ENCODE measurements at regions not wholly inside any gene's neighbourhood (a gene's known extent, or its start where the extent isn't known, plus 50 kb on each side); places are given as distances from the start of the nearest gene placed in this dataset.

GRCh38 chr5:96243862-96244261 is 189.2 kb downstream of the PCSK1 start:
- no peaks in the 10 kb centered on the region for H3K9me3 ChIP-seq (ENCODE audit: control insufficient read depth, low read length, poor library complexity, severe bottlenecking)
- Mint-ChIP-seq H3K4me1 (peaks cover 3% of the 10 kb centered on the region), H3K27me3 (peaks cover 35% of the 10 kb centered on the region), H3K4me3 (no peak overlapping the region), H3K36me3 (ENCODE audit: low read depth) (no peaks in the 10 kb centered on the region), H3K27ac (no peak overlapping the region)
- ATAC-seq = no peak
- no peak for DNase-seq

GRCh38 chr5:96243203-96243602 is 189.8 kb downstream of the PCSK1 start:
- H3K4me3 Mint-ChIP-seq = no peak overlapping the region
- DNase-seq (no peak), ATAC-seq (no peak)
- H3K36me3 Mint-ChIP-seq (ENCODE audit: low read depth) = no peaks in the 10 kb centered on the region
- H3K27me3 Mint-ChIP-seq = peaks cover 34% of the 10 kb centered on the region
- peaks cover 3% of the 10 kb centered on the region for H3K4me1 Mint-ChIP-seq
- no peaks in the 10 kb centered on the region for H3K9me3 ChIP-seq (ENCODE audit: control insufficient read depth, low read length, poor library complexity, severe bottlenecking)
- no peak overlapping the region for H3K27ac Mint-ChIP-seq

GRCh38 chr5:96242571-96242970 is 190.5 kb downstream of the PCSK1 start:
- DNase-seq (no peak), ATAC-seq (no peak)
- H3K9me3 ChIP-seq (ENCODE audit: control insufficient read depth, low read length, poor library complexity, severe bottlenecking) = no peaks in the 10 kb centered on the region
- Mint-ChIP-seq H3K4me3 (no peak overlapping the region), H3K27ac (no peak overlapping the region), H3K36me3 (ENCODE audit: low read depth) (no peaks in the 10 kb centered on the region), H3K4me1 (peaks cover 3% of the 10 kb centered on the region), H3K27me3 (peaks cover 28% of the 10 kb centered on the region)

GRCh38 chr5:96236831-96237230 is 196.2 kb downstream of the PCSK1 start:
- Mint-ChIP-seq H3K27ac (no peak overlapping the region), H3K36me3 (ENCODE audit: low read depth) (no peaks in the 10 kb centered on the region), H3K4me3 (no peak overlapping the region), H3K27me3 (peaks cover 16% of the 10 kb centered on the region), H3K4me1 (no peaks in the 10 kb centered on the region)
- DNase-seq (no peak), ATAC-seq (no peak)
- H3K9me3 ChIP-seq (ENCODE audit: control insufficient read depth, low read length, poor library complexity, severe bottlenecking) = no peaks in the 10 kb centered on the region

- no peaks in the 10 kb centered on the region for H3K9me3 ChIP-seq (ENCODE audit: control insufficient read depth, low read length, poor library complexity, severe bottlenecking)
- Mint-ChIP-seq H3K27me3 (peaks cover 19% of the 10 kb centered on the region), H3K4me1 (no peaks in the 10 kb centered on the region), H3K36me3 (ENCODE audit: low read depth) (no peaks in the 10 kb centered on the region), H3K27ac (no peak overlapping the region), H3K4me3 (no peak overlapping the region)
- ATAC-seq = no peak
- no peak for DNase-seq
Measured at GRCh38 chr5:96236051-96236450, 197.0 kb downstream of the PCSK1 start.

- no peaks in the 10 kb centered on the region for H3K9me3 ChIP-seq (ENCODE audit: control insufficient read depth, low read length, poor library complexity, severe bottlenecking)
- DNase-seq = no peak
- no peaks in the 10 kb centered on the region for H3K4me1 Mint-ChIP-seq
- H3K36me3 Mint-ChIP-seq (ENCODE audit: low read depth) = no peaks in the 10 kb centered on the region
- H3K4me3 Mint-ChIP-seq = no peak overlapping the region
- H3K27ac Mint-ChIP-seq = no peak overlapping the region
- H3K27me3 Mint-ChIP-seq = peaks cover 27% of the 10 kb centered on the region
- no peak for ATAC-seq
Measured at GRCh38 chr5:96235008-96235910, 197.8 kb downstream of the PCSK1 start.

GRCh38 chr5:96232602-96233001 is 200.4 kb downstream of the PCSK1 start:
- Mint-ChIP-seq H3K36me3 (ENCODE audit: low read depth) (no peaks in the 10 kb centered on the region), H3K4me3 (no peak overlapping the region), H3K4me1 (no peaks in the 10 kb centered on the region), H3K27me3 (peaks cover 27% of the 10 kb centered on the region), H3K27ac (no peak overlapping the region)
- no peaks in the 10 kb centered on the region for H3K9me3 ChIP-seq (ENCODE audit: control insufficient read depth, low read length, poor library complexity, severe bottlenecking)
- ATAC-seq (no peak), DNase-seq (no peak)

- H3K27me3 Mint-ChIP-seq = peaks cover 11% of the 10 kb centered on the region
- H3K9me3 ChIP-seq (ENCODE audit: control insufficient read depth, low read length, poor library complexity, severe bottlenecking) = no peaks in the 10 kb centered on the region
- H3K36me3 Mint-ChIP-seq (ENCODE audit: low read depth) = peaks cover 2% of the 10 kb centered on the region
- ATAC-seq (no peak), DNase-seq (no peak)
- no peak overlapping the region for H3K27ac Mint-ChIP-seq
- H3K4me1 Mint-ChIP-seq = no peaks in the 10 kb centered on the region
- H3K4me3 Mint-ChIP-seq = no peak overlapping the region
Measured at GRCh38 chr5:96229188-96229587, 203.9 kb downstream of the PCSK1 start.

GRCh38 chr5:96228408-96228807 is 204.6 kb downstream of the PCSK1 start:
- H3K9me3 ChIP-seq (ENCODE audit: control insufficient read depth, low read length, poor library complexity, severe bottlenecking) = no peaks in the 10 kb centered on the region
- Mint-ChIP-seq H3K4me3 (no peak overlapping the region), H3K36me3 (ENCODE audit: low read depth) (peaks cover 2% of the 10 kb centered on the region)

GRCh38 chr5:96227957-96228356 is 205.1 kb downstream of the PCSK1 start:
- Mint-ChIP-seq H3K4me1 (no peaks in the 10 kb centered on the region), H3K36me3 (ENCODE audit: low read depth) (peaks cover 2% of the 10 kb centered on the region), H3K27me3 (peaks cover 11% of the 10 kb centered on the region), H3K4me3 (no peak overlapping the region), H3K27ac (no peak overlapping the region)
- DNase-seq (no peak), ATAC-seq (no peak)
- H3K9me3 ChIP-seq (ENCODE audit: control insufficient read depth, low read length, poor library complexity, severe bottlenecking) = no peaks in the 10 kb centered on the region

More at GRCh38 chr5:96228408-96228807, 204.6 kb downstream of the PCSK1 start:
- Mint-ChIP-seq H3K27ac (no peak overlapping the region), H3K27me3 (peaks cover 11% of the 10 kb centered on the region), H3K4me1 (no peaks in the 10 kb centered on the region)
- ATAC-seq = no peak
- DNase-seq = no peak

- ATAC-seq = no peak
- H3K9me3 ChIP-seq (ENCODE audit: control insufficient read depth, low read length, poor library complexity, severe bottlenecking) = no peaks in the 10 kb centered on the region
- Mint-ChIP-seq H3K4me3 (no peak overlapping the region), H3K27ac (no peak overlapping the region), H3K27me3 (peaks cover 11% of the 10 kb centered on the region), H3K36me3 (ENCODE audit: low read depth) (peaks cover 2% of the 10 kb centered on the region), H3K4me1 (no peaks in the 10 kb centered on the region)
- DNase-seq = no peak
Measured at GRCh38 chr5:96226941-96227552, 206.0 kb downstream of the PCSK1 start.

- ATAC-seq (no peak), DNase-seq (no peak)
- H3K9me3 ChIP-seq (ENCODE audit: control insufficient read depth, low read length, poor library complexity, severe bottlenecking) = no peaks in the 10 kb centered on the region
- Mint-ChIP-seq H3K27me3 (peaks cover 5% of the 10 kb centered on the region), H3K36me3 (ENCODE audit: low read depth) (peaks cover 4% of the 10 kb centered on the region), H3K27ac (no peak overlapping the region), H3K4me1 (no peaks in the 10 kb centered on the region), H3K4me3 (no peak overlapping the region)
Measured at GRCh38 chr5:96222129-96222528, 210.9 kb downstream of the PCSK1 start.

- Mint-ChIP-seq H3K36me3 (ENCODE audit: low read depth) (peaks cover 4% of the 10 kb centered on the region), H3K27me3 (peaks cover 5% of the 10 kb centered on the region), H3K27ac (no peak overlapping the region), H3K4me1 (no peaks in the 10 kb centered on the region), H3K4me3 (no peak overlapping the region)
- ATAC-seq (no peak), DNase-seq (no peak)
- H3K9me3 ChIP-seq (ENCODE audit: control insufficient read depth, low read length, poor library complexity, severe bottlenecking) = no peaks in the 10 kb centered on the region
Measured at GRCh38 chr5:96220610-96221390, 212.2 kb downstream of the PCSK1 start.
